ENCODE measurements at regions not wholly inside any gene's neighbourhood (a gene's known extent, or its start where the extent isn't known, plus 50 kb on each side); places are given as distances from the start of the nearest gene placed in this dataset.

GRCh38 chr1:112251766-112252506, 144.1 kb upstream of the CTTNBP2NL start:
- TF ChIP-seq CTCF (IDR thresholded peaks at IDR 0.05; ENCODE audit: low read depth, low read length): no peak
- no peak overlapping the region for H3K4me3 ChIP-seq (ENCODE audit: low read depth, low read length)

GRCh38 chr1:112253366-112253765, 142.6 kb upstream of the CTTNBP2NL start:
- no peak overlapping the region for H3K4me3 ChIP-seq (ENCODE audit: low read depth, low read length)
- TF ChIP-seq CTCF (IDR thresholded peaks at IDR 0.05; ENCODE audit: low read depth, low read length): no peak

GRCh38 chr1:112255080-112255479, 140.9 kb upstream of the CTTNBP2NL start:
- no peak for TF ChIP-seq CTCF (IDR thresholded peaks at IDR 0.05; ENCODE audit: low read depth, low read length)
- no peak overlapping the region for H3K4me3 ChIP-seq (ENCODE audit: low read depth, low read length)

- TF ChIP-seq CTCF (IDR thresholded peaks at IDR 0.05; ENCODE audit: low read depth, low read length): no peak
- no peak overlapping the region for H3K4me3 ChIP-seq (ENCODE audit: low read depth, low read length)
Observed at GRCh38 chr1:112256411-112256810, 139.6 kb upstream of the CTTNBP2NL start.

- TF ChIP-seq CTCF (IDR thresholded peaks at IDR 0.05; ENCODE audit: low read depth, low read length): no peak
Observed at GRCh38 chr1:112257043-112257835, 138.8 kb upstream of the CTTNBP2NL start.

GRCh38 chr1:112260699-112261098, 135.3 kb upstream of the CTTNBP2NL start:
- TF ChIP-seq CTCF (IDR thresholded peaks at IDR 0.05; ENCODE audit: low read depth, low read length): no peak
- no peak overlapping the region for H3K4me3 ChIP-seq (ENCODE audit: low read depth, low read length)

More at GRCh38 chr1:112257043-112257835, 138.8 kb upstream of the CTTNBP2NL start:
- H3K4me3 ChIP-seq (ENCODE audit: low read depth, low read length): no peak overlapping the region

- TF ChIP-seq CTCF (IDR thresholded peaks at IDR 0.05; ENCODE audit: low read depth, low read length): no peak
- H3K4me3 ChIP-seq (ENCODE audit: low read depth, low read length): no peak overlapping the region
Observed at GRCh38 chr1:112262316-112262715, 133.7 kb upstream of the CTTNBP2NL start.
